Smooth muscle cell (in vitro differentiated cells): ENCODE measurements at regions not wholly inside any gene's neighbourhood (a gene's known extent, or its start where the extent isn't known, plus 50 kb on each side); places are given as distances from the start of the nearest gene placed in this dataset.

Experiments
- DNase-seq: peaks from one replicate; lab custom pipeline; 2025; ENCODE audit not compliant: unreplicated experiment; lab: John Stamatoyannopoulos, UW
- H2AFZ ChIP-seq: fragments of 200-600 bp; sonication (generic); 2 replicates; pipeline ENCODE4 v1.6.0; 2016; ENCODE audit warnings: antibody characterized with exemption, low read depth, mild to moderate bottlenecking
- H3F3A ChIP-seq: fragments of 200-600 bp; sonication (generic); 2 replicates; pipeline ENCODE4 v1.6.0; 2017; ENCODE audit warnings: antibody characterized with exemption, low read depth
- H3K27ac ChIP-seq: fragments of 200-600 bp; sonication (generic); 2 replicates; pipeline ENCODE4 v1.5.1; 2016; ENCODE audit warnings: low read depth, mild to moderate bottlenecking
- H3K27me3 ChIP-seq: fragments of 200-600 bp; sonication (generic); 2 replicates; pipeline ENCODE4 v1.6.1; 2016; ENCODE audit warnings: low read depth, mild to moderate bottlenecking
- H3K36me3 ChIP-seq: fragments of 200-600 bp; sonication (generic); 2 replicates; pipeline ENCODE4 v1.5.1; 2016; ENCODE audit warnings: low read depth
- H3K4me1 ChIP-seq: fragments of 200-600 bp; sonication (generic); 2 replicates; pipeline ENCODE4 v1.5.1; 2016; ENCODE audit warnings: low read depth
- H3K4me2 ChIP-seq: fragments of 200-600 bp; sonication (generic); 2 replicates; pipeline ENCODE4 v1.6.0; 2016; ENCODE audit warnings: mild to moderate bottlenecking
- H3K4me3 ChIP-seq: fragments of 200-600 bp; sonication (generic); 2 replicates; pipeline ENCODE4 v1.5.1; 2016; ENCODE audit warnings: mild to moderate bottlenecking
- H3K79me2 ChIP-seq: fragments of 200-600 bp; sonication (generic); 2 replicates; pipeline ENCODE4 v1.6.0; 2016; ENCODE audit warnings: low read depth, mild to moderate bottlenecking
- H3K9ac ChIP-seq: fragments of 200-600 bp; sonication (generic); 2 replicates; pipeline ENCODE4 v1.6.0; 2016; ENCODE audit warnings: low read depth
- H3K9me3 ChIP-seq: fragments of 200-600 bp; sonication (generic); replicated peaks from 2 replicates; pipeline ENCODE4 v1.5.1; 2016; ENCODE audit warnings: low read depth
- H4K20me1 ChIP-seq: fragments of 200-600 bp; sonication (generic); 2 replicates; pipeline ENCODE4 v1.6.0; 2016; ENCODE audit warnings: low read depth
- CTCF ChIP-seq: fragments of 200-600 bp; sonication (generic); IDR thresholded peaks from 2 replicates; pipeline ENCODE4 v1.5.1; 2017; ENCODE audit warnings: borderline replicate concordance, mild to moderate bottlenecking, antibody characterized with exemption; ENCODE audit not compliant: insufficient read depth, poor library complexity, severe bottlenecking
- WGBS: methylation state at CpG from one replicate; pipeline ENCODE4 v1.1.7; 2016; ENCODE audit warnings: low lambda C conversion rate; 5-methylcytosine and 5-hydroxymethylcytosine counted together

DNA sequence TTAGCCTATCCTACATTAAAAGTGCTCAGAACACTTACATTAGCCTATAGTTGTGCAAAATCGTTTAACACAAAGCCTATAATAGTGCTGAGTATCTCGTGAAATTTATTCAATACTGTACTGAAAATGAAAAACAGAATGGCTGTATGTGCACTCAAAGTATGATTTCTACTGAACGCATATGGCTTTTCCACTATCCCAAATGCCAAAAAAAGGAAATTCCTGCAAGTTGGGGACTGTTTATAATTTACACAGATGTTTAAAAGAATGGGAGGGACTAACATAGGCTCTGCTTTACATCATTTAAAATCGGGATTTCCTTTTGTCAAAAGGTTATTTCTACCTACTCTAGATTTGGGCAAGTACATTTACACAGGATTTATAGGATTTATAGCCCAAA lies 101.4 kb upstream of the PELI1 start:
- TF ChIP-seq CTCF = no peak
- Histone ChIP-seq H3K36me3 (no peaks in the 10 kb centered on the region), H3F3A (no peaks in the 10 kb centered on the region), H3K4me1 (no peaks in the 10 kb centered on the region), H3K9ac (no peak overlapping the region), H3K27me3 (no peaks in the 10 kb centered on the region), H3K27ac (no peak overlapping the region), H3K9me3 (no peaks in the 10 kb centered on the region), H3K4me3 (no peak overlapping the region), H2AFZ (no peak overlapping the region), H4K20me1 (no peaks in the 10 kb centered on the region), H3K79me2 (no peaks in the 10 kb centered on the region), H3K4me2 (no peak overlapping the region)
- 77% methylated on average over 4 of the region's 4 CpGs for WGBS
- no peak for DNase-seq

GRCh38 chr2:64246962-64247361 lies 102.7 kb upstream of the PELI1 start:
- Histone ChIP-seq H3K79me2 (no peaks in the 10 kb centered on the region), H3K9ac (no peak overlapping the region), H3K27me3 (no peaks in the 10 kb centered on the region), H3K36me3 (no peaks in the 10 kb centered on the region), H4K20me1 (no peaks in the 10 kb centered on the region), H3F3A (no peaks in the 10 kb centered on the region), H3K9me3 (no peaks in the 10 kb centered on the region), H2AFZ (no peak overlapping the region), H3K4me3 (no peak overlapping the region), H3K27ac (no peak overlapping the region), H3K4me1 (no peaks in the 10 kb centered on the region), H3K4me2 (no peak overlapping the region)
- TF ChIP-seq CTCF = no peak
- no peak for DNase-seq
- 41% methylated on average over 1 of the region's 1 CpG for WGBS

DNA sequence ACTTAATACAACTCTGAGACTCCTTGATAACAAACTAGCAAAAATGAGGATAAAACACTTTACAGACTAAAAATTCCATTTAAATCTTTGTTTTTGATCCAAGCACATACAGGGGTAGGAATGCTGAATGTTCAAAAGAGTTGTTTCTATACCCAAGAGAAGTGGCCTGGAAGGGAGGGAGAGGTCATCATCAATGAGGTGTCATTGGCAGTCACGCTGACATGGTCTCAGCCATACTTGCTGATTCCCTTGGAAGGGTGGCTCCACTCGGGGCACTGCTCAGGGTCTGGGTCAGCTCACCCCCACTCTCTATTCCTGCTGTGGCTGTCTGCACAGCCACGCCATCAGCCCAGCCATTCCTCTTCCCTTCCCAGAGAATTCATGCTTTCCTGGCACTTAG lies 105.2 kb upstream of the PELI1 start:
- no peak for DNase-seq
- no peak for TF ChIP-seq CTCF
- no peaks in the 10 kb centered on the region for H3K36me3 ChIP-seq
- no peak overlapping the region for H3K4me3 ChIP-seq
- peaks cover 10% of the 10 kb centered on the region for H3K27me3 ChIP-seq
- H3K9me3 ChIP-seq = no peaks in the 10 kb centered on the region
- 88% methylated on average over 3 of the region's 3 CpGs for WGBS
- no peak overlapping the region for H3K4me2 ChIP-seq
- H3K27ac ChIP-seq = no peak overlapping the region
- no peaks in the 10 kb centered on the region for H3K79me2 ChIP-seq
- no peak overlapping the region for H2AFZ ChIP-seq
- no peaks in the 10 kb centered on the region for H4K20me1 ChIP-seq
- no peak overlapping the region for H3K9ac ChIP-seq
- H3K4me1 ChIP-seq = no peaks in the 10 kb centered on the region
- H3F3A ChIP-seq = no peaks in the 10 kb centered on the region

GRCh38 chr2:64250063-64250462 lies 105.8 kb upstream of the PELI1 start:
- no peak for DNase-seq
- Histone ChIP-seq H3K79me2 (no peaks in the 10 kb centered on the region), H4K20me1 (no peaks in the 10 kb centered on the region), H3K4me2 (no peak overlapping the region), H3K4me3 (no peak overlapping the region), H3K9ac (no peak overlapping the region), H2AFZ (no peak overlapping the region), H3K27me3 (peaks cover 10% of the 10 kb centered on the region), H3K36me3 (no peaks in the 10 kb centered on the region), H3K27ac (no peak overlapping the region), H3K9me3 (no peaks in the 10 kb centered on the region), H3F3A (no peaks in the 10 kb centered on the region), H3K4me1 (no peaks in the 10 kb centered on the region)
- WGBS = 92% methylated on average over 2 of the region's 2 CpGs
- TF ChIP-seq CTCF = no peak
